IPS-20b (cell line): ENCODE measurements at regions not wholly inside any gene's neighbourhood (a gene's known extent, or its start where the extent isn't known, plus 50 kb on each side); places are given as distances from the start of the nearest gene placed in this dataset.

Experiments used
- H3K27ac ChIP-seq: one replicate; pipeline ENCODE4 v1.5.1; 2013; ENCODE audit warnings: low read length
- H3K27me3 ChIP-seq: 2 replicates; pipeline ENCODE4 v1.6.1; 2013; ENCODE audit warnings: mild to moderate bottlenecking, low read length, inconsistent platforms; ENCODE audit not compliant: insufficient read depth
- H3K36me3 ChIP-seq: 2 replicates; pipeline ENCODE4 v1.6.1; 2013; ENCODE audit warnings: low read depth, mild to moderate bottlenecking, inconsistent platforms, low read length, moderate library complexity; ENCODE audit not compliant: insufficient read depth
- H3K4me1 ChIP-seq: 2 replicates; pipeline ENCODE4 v1.6.1; 2013; ENCODE audit warnings: mild to moderate bottlenecking, control low read depth, inconsistent platforms, low read length, moderate library complexity; ENCODE audit not compliant: insufficient read depth
- H3K4me3 ChIP-seq: 2 replicates; pipeline ENCODE4 v1.5.1; 2013; ENCODE audit warnings: mild to moderate bottlenecking, low read length, inconsistent platforms
- H3K9ac ChIP-seq: 2 replicates; pipeline ENCODE4 v1.6.1; 2013; ENCODE audit warnings: low read depth, mild to moderate bottlenecking, inconsistent platforms, low read length, moderate library complexity
- H3K9me3 ChIP-seq: 2 replicates; pipeline ENCODE4 v1.6.1; 2013; ENCODE audit warnings: mild to moderate bottlenecking, low read depth, low read length, inconsistent platforms; ENCODE audit not compliant: insufficient read depth

DNA sequence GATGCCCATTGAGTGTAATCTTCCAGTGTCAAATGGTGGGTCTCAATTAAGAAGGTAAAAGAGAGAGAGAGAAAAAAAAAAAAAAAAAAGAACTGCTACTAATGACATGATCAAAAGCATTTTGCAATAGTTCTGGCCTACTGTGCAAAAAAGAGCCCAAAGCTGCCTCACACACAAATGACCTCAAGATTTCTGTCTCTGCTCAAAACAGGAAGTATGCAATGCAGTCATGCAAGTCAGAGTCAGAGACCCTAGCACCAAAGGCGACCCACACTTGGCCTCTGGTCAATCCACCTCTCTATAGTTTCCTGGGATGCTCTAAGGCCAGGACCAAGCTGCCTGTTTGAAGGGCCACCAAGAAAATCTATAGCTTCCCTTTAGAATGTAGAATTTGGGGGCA, 323.5 kb downstream of the VPS13C start:
- H3K36me3 ChIP-seq, result no peaks in the 10 kb centered on the region
- H3K4me1 ChIP-seq, result no peaks in the 10 kb centered on the region
- H3K9me3 ChIP-seq, result no peaks in the 10 kb centered on the region
- no peak overlapping the region for H3K9ac ChIP-seq
- H3K27me3 ChIP-seq, result no peaks in the 10 kb centered on the region
- H3K27ac ChIP-seq, result no peak overlapping the region
- no peak overlapping the region for H3K4me3 ChIP-seq

- Histone ChIP-seq H3K4me1 (no peaks in the 10 kb centered on the region), H3K27ac (no peak overlapping the region), H3K9ac (no peak overlapping the region), H3K4me3 (no peak overlapping the region), H3K27me3 (no peaks in the 10 kb centered on the region), H3K9me3 (no peaks in the 10 kb centered on the region), H3K36me3 (no peaks in the 10 kb centered on the region)
These were observed 329.1 kb downstream of the VPS13C start for GRCh38 chr15:61731099-61731498.

GRCh38 chr15:61729646-61730045, 330.6 kb downstream of the VPS13C start:
- H3K27ac ChIP-seq, result no peak overlapping the region
- no peaks in the 10 kb centered on the region for H3K9me3 ChIP-seq
- H3K9ac ChIP-seq, result no peak overlapping the region
- H3K27me3 ChIP-seq, result no peaks in the 10 kb centered on the region
- H3K4me1 ChIP-seq, result no peaks in the 10 kb centered on the region
- H3K36me3 ChIP-seq, result no peaks in the 10 kb centered on the region
- no peak overlapping the region for H3K4me3 ChIP-seq

GRCh38 chr15:61726166-61726565, 334.1 kb downstream of the VPS13C start:
- no peaks in the 10 kb centered on the region for H3K27me3 ChIP-seq

DNA sequence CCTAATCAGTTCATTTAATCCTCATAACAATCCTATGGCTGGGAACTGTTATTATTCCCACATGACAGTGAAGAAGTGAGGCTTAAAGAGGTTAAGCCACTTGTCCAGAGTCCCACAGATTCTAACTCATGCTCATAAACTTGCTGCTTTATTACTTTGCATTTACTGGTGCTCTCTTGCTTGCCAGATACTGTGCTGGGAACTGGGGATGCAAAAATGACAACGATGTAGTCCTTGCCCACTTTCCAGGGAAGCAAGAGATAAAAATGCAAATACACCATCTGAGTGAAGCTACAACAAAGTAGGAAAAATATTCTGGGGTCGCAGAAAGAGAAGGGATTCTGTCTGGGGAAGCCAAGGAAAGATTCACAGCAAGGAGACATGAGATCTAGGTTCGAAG, 335.0 kb downstream of the VPS13C start:
- Histone ChIP-seq H3K4me1 (no peaks in the 10 kb centered on the region), H3K4me3 (no peak overlapping the region), H3K27ac (no peak overlapping the region), H3K9ac (no peak overlapping the region), H3K27me3 (peaks cover 4% of the 10 kb centered on the region; the same call in 1 of the 2 replicates), H3K36me3 (no peaks in the 10 kb centered on the region), H3K9me3 (no peaks in the 10 kb centered on the region)

More at GRCh38 chr15:61726166-61726565, 334.1 kb downstream of the VPS13C start:
- Histone ChIP-seq H3K9ac (no peak overlapping the region), H3K4me1 (no peaks in the 10 kb centered on the region), H3K36me3 (no peaks in the 10 kb centered on the region), H3K4me3 (no peak overlapping the region), H3K27ac (no peak overlapping the region), H3K9me3 (no peaks in the 10 kb centered on the region)

GRCh38 chr15:61724251-61724939, 335.9 kb downstream of the VPS13C start:
- Histone ChIP-seq H3K9ac (no peak overlapping the region), H3K27me3 (peaks cover 7% of the 10 kb centered on the region; the same call in 1 of the 2 replicates), H3K4me3 (no peak overlapping the region), H3K9me3 (no peaks in the 10 kb centered on the region), H3K36me3 (no peaks in the 10 kb centered on the region), H3K27ac (no peak overlapping the region), H3K4me1 (no peaks in the 10 kb centered on the region)

DNA sequence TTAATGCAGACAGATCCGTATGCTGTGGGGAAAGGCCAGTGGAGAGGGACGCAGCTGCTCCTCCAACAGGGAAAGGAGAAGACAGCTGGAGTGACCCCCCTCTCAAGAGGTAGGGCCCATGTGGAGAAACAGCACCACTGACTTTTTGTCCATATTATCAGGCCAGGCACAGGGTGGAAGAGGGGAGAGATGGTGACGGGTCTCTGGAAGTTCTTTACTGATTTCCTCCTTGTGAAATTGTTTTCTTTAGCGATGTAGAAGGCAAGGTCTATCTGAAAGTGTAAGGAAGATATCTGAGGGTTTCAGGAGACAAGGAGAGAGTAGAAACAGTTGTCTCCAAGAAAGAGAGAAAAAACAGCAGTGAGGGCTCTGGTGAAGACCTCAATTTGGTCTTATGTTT, 338.8 kb downstream of the VPS13C start:
- no peaks in the 10 kb centered on the region for H3K4me1 ChIP-seq
- peaks cover 7% of the 10 kb centered on the region; the same call in 1 of the 2 replicates for H3K27me3 ChIP-seq
- no peak overlapping the region for H3K4me3 ChIP-seq
- H3K9me3 ChIP-seq, result no peaks in the 10 kb centered on the region
- no peak overlapping the region for H3K9ac ChIP-seq
- no peaks in the 10 kb centered on the region for H3K36me3 ChIP-seq
- H3K27ac ChIP-seq, result no peak overlapping the region

GRCh38 chr15:61720197-61720704, 340.0 kb downstream of the VPS13C start:
- Histone ChIP-seq H3K36me3 (no peaks in the 10 kb centered on the region), H3K4me3 (no peak overlapping the region), H3K9me3 (no peaks in the 10 kb centered on the region), H3K27ac (no peak overlapping the region), H3K4me1 (no peaks in the 10 kb centered on the region), H3K9ac (no peak overlapping the region), H3K27me3 (peaks cover 7% of the 10 kb centered on the region; the same call in 1 of the 2 replicates)

DNA sequence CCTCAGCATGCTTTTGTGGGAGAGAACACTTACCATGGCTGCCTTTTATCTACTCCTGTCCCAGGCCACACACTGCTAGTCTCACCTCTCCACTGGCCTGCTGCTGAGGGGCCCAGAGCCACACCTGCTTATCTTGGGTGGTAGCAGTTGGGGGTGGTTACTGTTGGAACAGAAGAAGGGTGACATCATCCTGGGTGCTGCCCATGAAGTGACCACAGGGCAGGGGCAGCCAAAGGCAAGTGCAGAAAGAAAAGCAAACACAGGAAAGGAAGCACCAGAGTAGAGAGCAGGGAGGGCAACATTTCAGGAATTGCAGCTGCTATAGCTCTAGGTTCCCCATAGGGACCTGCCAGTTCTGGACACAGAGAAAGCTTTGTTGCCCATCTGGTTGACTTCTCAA, 345.2 kb downstream of the VPS13C start:
- no peak overlapping the region for H3K27ac ChIP-seq
- no peaks in the 10 kb centered on the region for H3K36me3 ChIP-seq

DNA sequence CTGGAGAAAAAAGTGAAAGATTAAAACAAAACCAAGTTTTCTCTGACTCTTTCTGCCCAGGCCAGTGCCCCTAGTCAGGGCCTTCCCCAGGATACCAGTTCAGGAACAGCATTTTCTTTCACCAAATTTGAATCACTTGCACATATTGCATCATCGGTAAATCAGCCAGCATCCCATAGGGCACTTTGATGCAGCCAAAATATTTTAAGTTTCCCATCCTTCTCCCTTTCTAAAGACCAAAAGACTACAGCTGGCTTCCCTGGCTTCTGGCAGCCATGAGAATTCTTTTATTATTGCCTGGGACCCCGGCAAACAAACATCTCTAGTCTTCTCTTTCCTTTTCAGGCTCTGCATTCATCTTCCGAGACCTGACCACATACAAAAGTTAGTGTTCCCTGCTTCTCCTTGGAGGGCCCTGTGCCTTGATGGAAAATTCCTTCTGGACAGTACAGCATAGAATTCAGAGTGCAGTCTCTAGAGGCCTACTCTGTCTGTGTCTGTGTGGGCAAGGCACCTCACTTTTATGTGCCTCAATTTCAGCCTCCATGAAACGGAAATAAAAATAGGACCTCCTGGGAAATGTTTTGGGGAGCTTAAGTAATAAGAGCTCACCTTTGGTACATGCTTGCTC, 348.0 kb downstream of the VPS13C start:
- H3K4me1 ChIP-seq, result no peaks in the 10 kb centered on the region

More for the DNA sequence above, 345.2 kb downstream of the VPS13C start:
- Histone ChIP-seq H3K4me1 (no peaks in the 10 kb centered on the region), H3K27me3 (peaks cover 2% of the 10 kb centered on the region; the same call in 1 of the 2 replicates), H3K9me3 (no peaks in the 10 kb centered on the region), H3K9ac (no peak overlapping the region), H3K4me3 (no peak overlapping the region)

GRCh38 chr15:61702224-61703020, 357.8 kb downstream of the VPS13C start:
- Histone ChIP-seq H3K27ac (no peak overlapping the region), H3K4me1 (no peaks in the 10 kb centered on the region), H3K9me3 (no peaks in the 10 kb centered on the region), H3K36me3 (no peaks in the 10 kb centered on the region), H3K4me3 (no peak overlapping the region), H3K27me3 (no peaks in the 10 kb centered on the region), H3K9ac (no peak overlapping the region)

More for the DNA sequence above, 348.0 kb downstream of the VPS13C start:
- H3K27me3 ChIP-seq, result no peaks in the 10 kb centered on the region
- no peak overlapping the region for H3K27ac ChIP-seq
- no peaks in the 10 kb centered on the region for H3K9me3 ChIP-seq
- H3K36me3 ChIP-seq, result no peaks in the 10 kb centered on the region
- no peak overlapping the region for H3K4me3 ChIP-seq
- no peak overlapping the region for H3K9ac ChIP-seq
